ENCODE measurements at regions not wholly inside any gene's neighbourhood (a gene's known extent, or its start where the extent isn't known, plus 50 kb on each side); places are given as distances from the start of the nearest gene placed in this dataset.

GRCh38 chr11:93032580-93032979 lies 63.1 kb downstream of the MTNR1B start:
- DNase-seq (no peak), ATAC-seq (no peak)
- Histone ChIP-seq H3K27ac (no peak overlapping the region), H3K4me3 (no peak overlapping the region), H3K9me3 (peaks cover 0 to 4% (median 0%) of the 10 kb centered on the region in 11 donors), H3K4me1 (no peaks in the 10 kb centered on the region), H3K36me3 (no peaks in the 10 kb centered on the region), H3K27me3 (peaks cover 0 to 6% (median 0%) of the 10 kb centered on the region in 7 donors)
- intact Hi-C loops (cut with DNase I), result no loop called here
- WGBS, 2 donors, result 41 to 45% methylated on average over 2 of the region's 2 CpGs
- TF ChIP-seq CTCF (IDR thresholded peaks at IDR 0.05), result no peak

GRCh38 chr11:93033093-93033492 lies 63.6 kb downstream of the MTNR1B start:
- Histone ChIP-seq H3K4me1 (no peaks in the 10 kb centered on the region), H3K9me3 (peaks cover 0 to 4% (median 0%) of the 10 kb centered on the region in 11 donors), H3K36me3 (no peaks in the 10 kb centered on the region), H3K27me3 (peaks cover 0 to 6% (median 0%) of the 10 kb centered on the region in 7 donors), H3K27ac (no peak overlapping the region), H3K4me3 (no peak overlapping the region)
- WGBS, 2 donors, result 89 to 90% methylated on average over 1 of the region's 1 CpG
- DNase-seq (no peak), ATAC-seq (no peak)
- TF ChIP-seq CTCF (IDR thresholded peaks at IDR 0.05), result no peak
- intact Hi-C loops (cut with DNase I), result no loop called here

- ATAC-seq, result no peak
- Histone ChIP-seq H3K4me3 (no peak overlapping the region), H3K4me1 (no peaks in the 10 kb centered on the region), H3K36me3 (no peaks in the 10 kb centered on the region), H3K27me3 (peaks cover 0 to 6% (median 0%) of the 10 kb centered on the region in 7 donors), H3K9me3 (peaks cover 0 to 4% (median 0%) of the 10 kb centered on the region in 11 donors), H3K27ac (no peak overlapping the region)
- TF ChIP-seq CTCF (IDR thresholded peaks at IDR 0.05), result no peak
- 61 to 66% methylated on average over 3 of the region's 3 CpGs for WGBS, 2 donors
- intact Hi-C loops (cut with DNase I), result no loop called here
- DNase-seq, result no peak
Measured at GRCh38 chr11:93034031-93034722, 64.7 kb downstream of the MTNR1B start.

GRCh38 chr11:93034723-93035039 lies 65.2 kb downstream of the MTNR1B start:
- Histone ChIP-seq H3K9me3 (peaks cover 0 to 4% (median 0%) of the 10 kb centered on the region in 11 donors), H3K4me3 (no peak overlapping the region), H3K4me1 (no peaks in the 10 kb centered on the region), H3K27ac (no peak overlapping the region), H3K36me3 (no peaks in the 10 kb centered on the region), H3K27me3 (peaks cover 0 to 6% (median 0%) of the 10 kb centered on the region in 7 donors)
- no peak for ATAC-seq
- no peak for DNase-seq
- no peak for TF ChIP-seq CTCF (IDR thresholded peaks at IDR 0.05)
- intact Hi-C loops (cut with DNase I), result no loop called here
- 60 to 66% methylated on average over 1 of the region's 1 CpG for WGBS, 2 donors

Data from heart right ventricle (tissue), 16 donors.